SK-N-SH treated with all-trans-retinoic acid at 6 μM for 48 hours (cell line): ENCODE measurements at regions not wholly inside any gene's neighbourhood (a gene's known extent, or its start where the extent isn't known, plus 50 kb on each side); places are given as distances from the start of the nearest gene placed in this dataset.

Source experiments
- ATAC-seq: fragments of 200-7000 bp; cut with Tn5 transposase; 3 replicates; pipeline ENCODE4 v1.9.1; 2020; ENCODE audit warnings: mild to moderate bottlenecking, moderate library complexity
- ARNTL ChIP-seq: fragments of 450-650 bp; formaldehyde crosslinking; IDR thresholded peaks from 2 replicates; pipeline ENCODE4 v1.5.0; 2020; ENCODE audit warnings: low read depth, mild to moderate bottlenecking, moderate library complexity, borderline replicate concordance
- CREB5 ChIP-seq: fragments of 250-450 bp; sonication (Bioruptor Pico); IDR thresholded peaks from 2 replicates; pipeline ENCODE4 v1.5.1; 2020; ENCODE audit warnings: low read depth, mild to moderate bottlenecking, moderate library complexity
- CSDC2 ChIP-seq: fragments of 250-450 bp; sonication (Bioruptor Pico); IDR thresholded peaks from 2 replicates; pipeline ENCODE4 v1.5.0; 2020; ENCODE audit warnings: mild to moderate bottlenecking, moderate library complexity
- CSRNP3 ChIP-seq: fragments of 250-450 bp; sonication (Bioruptor Pico); IDR thresholded peaks from 2 replicates; pipeline ENCODE4 v1.5.1; 2021; ENCODE audit warnings: mild to moderate bottlenecking, moderate library complexity
- ESRRG ChIP-seq: fragments of 250-450 bp; sonication (Bioruptor Pico); IDR thresholded peaks from 2 replicates; pipeline ENCODE4 v1.6.1; 2021; ENCODE audit warnings: mild to moderate bottlenecking
- GLIS3 ChIP-seq: fragments of 250-450 bp; sonication (Bioruptor Pico); IDR thresholded peaks from 2 replicates; pipeline ENCODE4 v1.5.0; 2020; ENCODE audit warnings: mild to moderate bottlenecking, moderate library complexity
- ISL1 ChIP-seq: fragments of 250-450 bp; sonication (Bioruptor Pico); IDR thresholded peaks from 2 replicates; pipeline ENCODE4 v2.1.2; 2022; ENCODE audit warnings: mild to moderate bottlenecking, moderate library complexity
- OSR1 ChIP-seq: fragments of 250-450 bp; sonication (Bioruptor Pico); IDR thresholded peaks from 2 replicates; pipeline ENCODE4 v1.8.0; 2022; ENCODE audit warnings: moderate library complexity, mild to moderate bottlenecking, inconsistent platforms
- PATZ1 ChIP-seq: fragments of 250-450 bp; sonication (Bioruptor Pico); IDR thresholded peaks from 2 replicates; pipeline ENCODE4 v1.8.0; 2020; ENCODE audit warnings: mild to moderate bottlenecking, moderate library complexity, borderline replicate concordance
- POU6F1 ChIP-seq: fragments of 250-450 bp; sonication (Bioruptor Pico); IDR thresholded peaks from 2 replicates; pipeline ENCODE4 v1.8.0; 2021; ENCODE audit warnings: low read depth, mild to moderate bottlenecking, moderate library complexity, borderline replicate concordance
- PPARA ChIP-seq: fragments of 250-450 bp; sonication (Bioruptor Pico); IDR thresholded peaks from 2 replicates; pipeline ENCODE4 v1.5.0; 2020; ENCODE audit warnings: mild to moderate bottlenecking, borderline replicate concordance
- RARB ChIP-seq: fragments of 250-450 bp; sonication (Bioruptor Pico); IDR thresholded peaks from 2 replicates; pipeline ENCODE4 v1.8.0; 2021; ENCODE audit warnings: mild to moderate bottlenecking, moderate library complexity
- SNAI2 ChIP-seq: fragments of 250-450 bp; sonication (Bioruptor Pico); IDR thresholded peaks from 2 replicates; pipeline ENCODE4 v1.5.0; 2020; ENCODE audit warnings: mild to moderate bottlenecking, moderate library complexity
- TCF4 ChIP-seq: fragments of 250-450 bp; sonication (Bioruptor Pico); IDR thresholded peaks from 2 replicates; pipeline ENCODE4 v1.8.0; 2021; ENCODE audit warnings: mild to moderate bottlenecking, moderate library complexity, borderline replicate concordance
- TOX ChIP-seq: fragments of 250-450 bp; sonication (Bioruptor Pico); IDR thresholded peaks from 2 replicates; pipeline ENCODE4 v1.8.0; 2021; ENCODE audit warnings: mild to moderate bottlenecking, moderate library complexity, borderline replicate concordance
- TSHZ2 ChIP-seq: fragments of 250-450 bp; sonication (Bioruptor Pico); IDR thresholded peaks from 2 replicates; pipeline ENCODE4 v1.5.0; 2020; ENCODE audit warnings: mild to moderate bottlenecking, moderate library complexity
- ZFP3 ChIP-seq: fragments of 250-450 bp; sonication (Bioruptor Pico); IDR thresholded peaks from 2 replicates; pipeline ENCODE4 v1.5.0; 2020; ENCODE audit warnings: mild to moderate bottlenecking, moderate library complexity
- ZFP30 ChIP-seq: fragments of 450-650 bp; formaldehyde crosslinking; IDR thresholded peaks from 2 replicates; pipeline ENCODE4 v1.5.0; 2022; ENCODE audit warnings: mild to moderate bottlenecking, moderate library complexity
- ZNF565 ChIP-seq: fragments of 450-650 bp; formaldehyde crosslinking; conservative IDR thresholded peaks from 2 replicates; pipeline ENCODE4 v1.5.0; 2020; ENCODE audit warnings: low read depth, mild to moderate bottlenecking, moderate library complexity
- ZNF70 ChIP-seq: fragments of 450-650 bp; formaldehyde crosslinking; IDR thresholded peaks from 2 replicates; pipeline ENCODE4 v1.5.0; 2020; ENCODE audit warnings: mild to moderate bottlenecking, moderate library complexity

GRCh38 chr5:110221036-110221435 lies 505.4 kb downstream of the TMEM232 start:
- ATAC-seq: no peak
- TF ChIP-seq ZNF70 (no peak), SNAI2 (CRISPR knock-in tag) (no peak), ESRRG (CRISPR knock-in tag) (no peak), GLIS3 (no peak), RARB (CRISPR knock-in tag) (no peak), ZFP30 (CRISPR knock-in tag) (no peak), CSDC2 (CRISPR knock-in tag) (no peak), ZFP3 (CRISPR knock-in tag) (no peak), ISL1 (CRISPR knock-in tag) (no peak), OSR1 (CRISPR knock-in tag) (no peak), CSRNP3 (CRISPR knock-in tag) (no peak), PPARA (CRISPR knock-in tag) (no peak), PATZ1 (CRISPR knock-in tag) (no peak)
- TF ChIP-seq, all 23 proteins: peak for 0

- TF ChIP-seq ZFP30 (CRISPR knock-in tag) (no peak), ZNF565 (CRISPR knock-in tag) (no peak), POU6F1 (CRISPR knock-in tag) (no peak), GLIS3 (no peak), ARNTL (CRISPR knock-in tag) (no peak)
- ATAC-seq: no peak
These were observed 502.4 kb downstream of the TMEM232 start for GRCh38 chr5:110224050-110224449.

- no peak for ATAC-seq
- TF ChIP-seq ARNTL (CRISPR knock-in tag) (no peak), SNAI2 (CRISPR knock-in tag) (no peak), ZFP3 (CRISPR knock-in tag) (no peak), POU6F1 (CRISPR knock-in tag) (no peak), PPARA (CRISPR knock-in tag) (no peak), ESRRG (CRISPR knock-in tag) (no peak), OSR1 (CRISPR knock-in tag) (no peak), ZNF565 (CRISPR knock-in tag) (no peak)
These were observed 500.5 kb downstream of the TMEM232 start for GRCh38 chr5:110225949-110226348.

- TF ChIP-seq TCF4: no peak
- TF ChIP-seq TSHZ2: no peak
- no peak for TF ChIP-seq SNAI2 (CRISPR knock-in tag)
- TF ChIP-seq TOX (CRISPR knock-in tag): no peak
- TF ChIP-seq CREB5 (CRISPR knock-in tag): no peak
- ATAC-seq: no peak; the same call in 2 of the 3 replicates
These were observed 486.7 kb downstream of the TMEM232 start for GRCh38 chr5:110239786-110240185.
